ENCODE measurements at regions not wholly inside any gene's neighbourhood (a gene's known extent, or its start where the extent isn't known, plus 50 kb on each side); places are given as distances from the start of the nearest gene placed in this dataset.

DNA sequence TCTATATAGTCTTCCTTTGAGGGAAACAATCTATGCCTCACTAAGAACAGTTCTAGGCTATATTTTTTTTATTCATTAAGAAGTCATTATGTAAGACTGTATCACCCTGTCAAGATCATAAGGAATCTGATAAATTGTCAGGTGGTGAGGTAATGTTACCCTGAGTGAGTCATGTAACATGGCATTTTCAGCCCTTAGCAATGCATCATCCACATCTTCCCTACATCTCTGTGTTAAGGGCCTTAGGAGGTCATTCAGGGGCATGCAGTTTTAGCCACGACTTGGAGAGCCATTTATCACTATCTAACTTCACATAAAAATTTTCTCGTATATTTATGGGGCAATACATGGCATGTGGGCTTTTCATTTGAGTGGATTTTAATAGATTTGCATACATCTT is 924.5 kb upstream of the MBL2 start:
- no peak overlapping the region for H3K4me3 Mint-ChIP-seq
- no peaks in the 10 kb centered on the region for H3K27me3 ChIP-seq (ENCODE audit: control insufficient read depth, insufficient read depth, low read length, poor library complexity, severe bottlenecking)

GRCh38 chr10:53690524-53691240 is 918.1 kb upstream of the MBL2 start:
- DNase-seq = no peak
- Histone ChIP-seq H3K9ac (ENCODE audit: extremely low read depth, low read length, poor library complexity, severe bottlenecking) (no peak overlapping the region), H3K4me1 (ENCODE audit: control insufficient read depth, insufficient read depth, low read length) (no peaks in the 10 kb centered on the region), H3K9me3 (ENCODE audit: control insufficient read depth, low read length) (no peaks in the 10 kb centered on the region), H3K27ac (ENCODE audit: low read depth, low read length) (no peak overlapping the region), H3K27me3 (ENCODE audit: control insufficient read depth, insufficient read depth, low read length, poor library complexity, severe bottlenecking) (no peaks in the 10 kb centered on the region), H3K4me3 (ENCODE audit: low read length) (no peak overlapping the region), H3K36me3 (ENCODE audit: control insufficient read depth, insufficient read depth, low read length) (no peaks in the 10 kb centered on the region)
- no peak for TF ChIP-seq CTCF (conservative IDR thresholded peaks at IDR 0.05)
- no peak overlapping the region for H3K27ac Mint-ChIP-seq
- no peaks in the 10 kb centered on the region for H3K36me3 Mint-ChIP-seq (ENCODE audit: low read depth)
- H3K27me3 Mint-ChIP-seq (ENCODE audit: insufficient read depth) = no peaks in the 10 kb centered on the region
- H3K9me3 Mint-ChIP-seq = no peaks in the 10 kb centered on the region
- H3K4me3 Mint-ChIP-seq = no peak overlapping the region
- 95 to 100% methylated on average over 4 to 5 of the region's 5 CpGs for WGBS, 2 experiments (ENCODE audit: insufficient coverage in 1 of 2, insufficient read length in 1 of 2)
- no peaks in the 10 kb centered on the region for H3K4me1 Mint-ChIP-seq

More for the DNA sequence above, 924.5 kb upstream of the MBL2 start:
- Histone ChIP-seq H3K9ac (ENCODE audit: extremely low read depth, low read length, poor library complexity, severe bottlenecking) (no peak overlapping the region), H3K4me1 (ENCODE audit: control insufficient read depth, insufficient read depth, low read length) (no peaks in the 10 kb centered on the region), H3K27ac (ENCODE audit: low read depth, low read length) (no peak overlapping the region), H3K9me3 (ENCODE audit: control insufficient read depth, low read length) (no peaks in the 10 kb centered on the region), H3K4me3 (ENCODE audit: low read length) (no peak overlapping the region), H3K36me3 (ENCODE audit: control insufficient read depth, insufficient read depth, low read length) (no peaks in the 10 kb centered on the region)
- Mint-ChIP-seq H3K9me3 (no peaks in the 10 kb centered on the region), H3K27ac (no peak overlapping the region), H3K27me3 (ENCODE audit: insufficient read depth) (no peaks in the 10 kb centered on the region), H3K4me1 (no peaks in the 10 kb centered on the region), H3K36me3 (ENCODE audit: low read depth) (no peaks in the 10 kb centered on the region)
- no peak for DNase-seq
- no peak for TF ChIP-seq CTCF (conservative IDR thresholded peaks at IDR 0.05)
- WGBS, 2 experiments (ENCODE audit: insufficient coverage in 1 of 2, insufficient read length in 1 of 2) = 60 to 66% methylated on average over 1 to 2 of the region's 2 CpGs

DNA sequence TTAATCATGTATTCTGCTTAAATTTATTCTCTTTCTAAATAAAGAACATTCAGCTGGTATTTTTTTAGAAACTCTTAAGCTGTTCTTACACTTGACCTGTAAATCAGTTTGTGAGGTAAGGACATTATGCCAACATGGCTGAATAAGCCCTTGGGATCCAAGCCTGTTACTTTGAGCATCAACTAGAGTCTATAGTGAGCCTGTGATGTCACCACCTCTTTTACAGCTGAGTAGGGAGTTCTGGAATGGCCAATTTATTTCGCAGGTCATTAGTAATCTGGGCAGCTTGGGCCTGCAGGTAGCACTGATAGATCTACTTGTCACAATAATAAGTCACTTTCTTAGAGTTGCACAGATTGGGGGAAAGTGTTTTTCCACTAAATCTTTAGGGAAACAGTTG is 915.2 kb upstream of the MBL2 start:
- no peak overlapping the region for H3K27ac ChIP-seq (ENCODE audit: low read depth, low read length)
- H3K27me3 ChIP-seq (ENCODE audit: control insufficient read depth, insufficient read depth, low read length, poor library complexity, severe bottlenecking) = no peaks in the 10 kb centered on the region
- no peaks in the 10 kb centered on the region for H3K36me3 ChIP-seq (ENCODE audit: control insufficient read depth, insufficient read depth, low read length)
- no peaks in the 10 kb centered on the region for H3K4me1 ChIP-seq (ENCODE audit: control insufficient read depth, insufficient read depth, low read length)
- H3K4me1 Mint-ChIP-seq = no peaks in the 10 kb centered on the region
- H3K27ac Mint-ChIP-seq = no peak overlapping the region
- H3K9me3 Mint-ChIP-seq = no peaks in the 10 kb centered on the region
- TF ChIP-seq CTCF (conservative IDR thresholded peaks at IDR 0.05) = no peak
- no peak overlapping the region for H3K4me3 ChIP-seq (ENCODE audit: low read length)
- 88 to 94% methylated on average over 1 of the region's 1 CpG for WGBS, 2 experiments (ENCODE audit: insufficient coverage in 1 of 2, insufficient read length in 1 of 2)
- no peaks in the 10 kb centered on the region for H3K9me3 ChIP-seq (ENCODE audit: control insufficient read depth, low read length)
- no peak overlapping the region for H3K9ac ChIP-seq (ENCODE audit: extremely low read depth, low read length, poor library complexity, severe bottlenecking)
- H3K4me3 Mint-ChIP-seq = no peak overlapping the region
- no peak for DNase-seq
- H3K36me3 Mint-ChIP-seq (ENCODE audit: low read depth) = no peaks in the 10 kb centered on the region
- H3K27me3 Mint-ChIP-seq (ENCODE audit: insufficient read depth) = no peaks in the 10 kb centered on the region

All from endodermal cell (in vitro differentiated cells).